ENCODE measurements at regions not wholly inside any gene's neighbourhood (a gene's known extent, or its start where the extent isn't known, plus 50 kb on each side); places are given as distances from the start of the nearest gene placed in this dataset.

DNA sequence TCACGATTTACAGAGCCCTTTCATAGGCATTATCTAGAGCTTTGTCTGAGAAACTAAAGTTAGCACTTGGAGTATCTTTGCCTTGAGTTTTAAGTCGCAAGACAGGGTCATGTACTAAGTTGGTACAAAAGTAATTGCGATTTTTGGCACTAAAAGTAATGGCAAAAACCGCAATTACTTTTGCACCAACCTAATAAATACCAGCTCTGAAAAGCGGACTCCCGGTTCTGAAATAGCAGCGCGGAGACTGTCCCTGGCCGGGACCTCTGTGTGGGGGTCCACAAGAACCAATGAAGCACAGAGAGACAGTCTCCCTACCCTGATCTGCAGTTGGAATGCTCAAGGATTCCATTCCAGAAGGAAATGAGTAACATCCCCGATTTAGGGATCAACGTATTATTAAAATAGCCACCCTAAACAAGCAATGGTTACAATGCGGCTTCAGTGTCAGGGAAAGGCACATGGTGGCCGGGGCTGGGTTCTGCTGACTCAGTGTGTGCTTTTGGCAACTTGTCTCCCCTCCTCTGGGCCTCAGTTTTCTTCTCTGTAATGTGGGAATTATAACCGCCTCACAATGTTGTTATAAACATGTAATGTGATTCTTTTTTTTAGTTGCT is 150.3 kb upstream of the MCTP2 start:
- no peak for TF ChIP-seq ZNF274 (IDR thresholded peaks at IDR 0.05; ENCODE audit: low read depth, low read length)
- no peak overlapping the region for H3K4me3 ChIP-seq (ENCODE audit: low read length)

DNA sequence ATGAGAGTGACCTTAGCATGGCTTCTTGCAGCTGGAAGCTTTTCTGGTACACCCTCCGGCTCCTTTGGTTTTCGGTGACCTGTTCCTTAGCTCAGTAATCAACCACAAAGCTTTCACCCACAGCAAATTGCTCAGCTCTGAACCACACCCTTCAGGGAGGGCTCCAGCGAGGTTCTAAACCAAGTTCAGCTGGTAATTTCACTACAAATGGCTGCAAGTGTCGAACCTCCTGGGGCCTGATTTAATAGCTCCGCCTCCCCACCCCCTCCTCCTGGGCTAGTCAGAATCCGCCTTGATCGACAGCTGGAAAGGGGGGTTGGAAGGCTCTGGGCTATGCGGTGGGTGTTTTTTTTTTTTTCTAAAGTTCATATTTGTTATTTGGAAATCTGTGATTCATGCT is 150.9 kb upstream of the MCTP2 start:
- H3K4me3 ChIP-seq (ENCODE audit: low read length) = no peak overlapping the region

DNA sequence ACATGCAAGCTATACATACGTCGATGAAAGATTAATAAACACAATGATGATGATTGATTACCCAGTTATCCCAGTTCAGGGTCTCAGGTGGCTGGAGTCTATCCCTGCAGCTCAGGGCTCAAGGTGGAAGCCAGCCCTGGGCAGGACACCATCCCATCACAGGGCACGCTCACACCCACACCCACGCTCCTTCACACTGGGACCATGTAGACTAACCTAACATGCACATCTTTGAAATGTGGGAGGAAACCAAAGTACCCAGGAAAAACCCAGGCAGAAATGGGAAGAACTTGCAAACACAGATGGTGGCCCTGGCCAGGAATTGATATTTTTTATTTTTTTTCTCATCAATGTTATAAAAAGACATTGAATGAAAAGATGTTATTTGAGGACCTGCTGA is 151.4 kb upstream of the MCTP2 start:
- no peak overlapping the region for H3K4me3 ChIP-seq (ENCODE audit: low read length)
- TF ChIP-seq ZNF274 (IDR thresholded peaks at IDR 0.05; ENCODE audit: low read depth, low read length) = no peak

More for the DNA sequence above, 150.9 kb upstream of the MCTP2 start:
- TF ChIP-seq ZNF274 (IDR thresholded peaks at IDR 0.05; ENCODE audit: low read depth, low read length) = no peak

DNA sequence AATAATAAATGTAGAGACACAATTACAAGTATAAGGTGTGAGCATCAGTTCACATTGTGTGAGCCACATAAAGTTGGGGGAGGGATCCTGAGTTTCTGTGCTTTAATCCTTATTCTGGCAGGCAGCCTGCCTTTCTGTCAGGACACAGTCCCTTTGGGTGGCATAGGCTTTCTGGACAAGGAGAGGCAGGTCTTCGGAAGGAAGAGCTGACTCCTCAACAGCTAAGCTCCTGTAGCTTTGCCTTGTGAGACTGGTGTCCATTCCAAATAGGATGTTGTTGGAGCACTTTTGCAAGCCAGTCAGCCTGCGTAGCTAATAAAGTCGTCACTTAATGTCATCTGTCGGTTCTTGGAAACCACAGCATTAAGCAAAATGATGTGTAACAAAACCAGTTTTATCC is 151.9 kb upstream of the MCTP2 start:
- TF ChIP-seq ZNF274 (IDR thresholded peaks at IDR 0.05; ENCODE audit: low read depth, low read length) = no peak
- H3K4me3 ChIP-seq (ENCODE audit: low read length) = no peak overlapping the region

DNA sequence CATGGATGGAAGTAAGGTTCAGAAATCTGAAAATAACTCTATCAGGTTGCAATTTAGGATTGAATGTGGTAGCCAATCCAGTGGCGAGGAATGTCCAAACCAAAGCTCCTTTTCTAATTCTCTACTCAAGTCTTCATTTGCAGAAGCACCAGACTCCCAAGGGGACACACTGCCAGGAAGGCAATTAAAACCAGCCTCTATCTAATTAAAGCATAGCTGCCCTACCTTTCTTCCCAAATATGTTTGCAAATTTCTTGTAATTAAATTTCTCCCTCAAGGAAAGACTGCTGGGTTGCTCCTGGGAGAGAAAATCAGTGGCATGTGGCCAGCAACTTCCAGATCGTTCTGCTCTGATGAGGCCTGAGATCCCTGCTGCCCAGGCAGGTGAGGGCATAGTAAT is 153.4 kb upstream of the MCTP2 start:
- H3K4me3 ChIP-seq (ENCODE audit: low read length) = no peak overlapping the region
- no peak for TF ChIP-seq ZNF274 (IDR thresholded peaks at IDR 0.05; ENCODE audit: low read depth, low read length)

DNA sequence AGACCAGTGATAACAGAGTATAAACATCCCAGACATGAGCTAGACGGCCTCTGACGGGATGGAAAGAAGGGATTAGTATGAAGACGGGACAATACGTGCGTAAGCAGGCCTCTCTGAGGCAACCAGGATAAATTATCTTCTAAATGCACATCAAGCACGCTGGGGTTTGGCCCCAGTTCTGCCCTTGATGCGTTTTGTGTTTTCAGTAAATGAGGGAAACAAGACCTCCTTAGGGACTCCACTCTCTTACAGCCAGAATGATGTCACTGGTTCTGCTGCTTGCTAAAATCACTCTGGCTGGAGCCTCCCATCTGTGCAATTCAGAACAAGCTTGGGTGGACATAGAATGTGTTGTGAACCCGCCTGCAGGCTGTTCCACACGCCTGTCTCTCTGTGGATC is 156.0 kb upstream of the MCTP2 start:
- no peak overlapping the region for H3K4me3 ChIP-seq (ENCODE audit: low read length)
- TF ChIP-seq ZNF274 (IDR thresholded peaks at IDR 0.05; ENCODE audit: low read depth, low read length) = no peak

DNA sequence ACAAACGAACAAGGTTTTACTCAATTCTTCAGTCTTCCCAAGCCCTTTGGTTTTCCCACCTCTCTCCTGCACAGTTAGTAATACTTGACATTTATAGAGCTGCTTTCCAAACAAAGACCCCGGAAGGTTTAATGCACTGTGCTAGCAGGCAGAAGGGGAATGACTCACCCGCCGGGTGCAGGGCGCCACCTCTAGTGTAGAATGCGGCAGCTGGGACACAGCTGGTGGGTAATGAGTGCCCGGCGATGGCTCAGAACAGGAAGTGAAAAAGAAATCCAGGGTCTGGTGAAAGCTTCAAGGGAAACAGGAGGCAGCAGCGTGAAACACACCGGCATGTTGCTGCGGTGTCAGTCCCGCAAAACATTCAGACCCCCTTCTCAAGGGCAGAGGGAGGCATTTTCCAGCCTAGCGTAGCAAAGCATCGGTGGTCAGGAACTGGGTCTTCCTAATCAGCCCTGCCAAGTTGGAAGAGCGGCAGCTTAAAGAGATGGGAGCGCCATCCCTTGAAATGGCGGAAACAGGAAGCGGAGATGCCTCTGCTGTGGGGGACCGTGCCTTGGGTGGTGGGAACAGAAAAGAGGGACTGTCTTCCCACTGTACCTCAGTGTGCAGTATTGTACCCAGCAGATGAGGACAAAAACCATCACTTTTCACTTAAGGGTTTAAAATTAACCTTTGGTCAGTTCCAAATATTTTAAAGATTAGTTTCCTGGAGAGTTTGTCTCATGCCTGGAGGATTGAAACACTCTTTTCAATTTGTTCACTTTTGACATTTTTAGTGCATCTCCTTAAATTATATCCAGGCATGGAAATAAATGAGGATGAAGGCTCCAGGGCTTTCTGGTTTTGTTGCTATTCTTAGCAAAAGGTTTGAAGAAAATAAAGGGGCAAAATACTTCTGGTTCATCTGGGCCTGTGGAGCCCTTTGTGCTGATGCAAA is 160.7 kb upstream of the MCTP2 start:
- H3K4me3 ChIP-seq (ENCODE audit: low read length) = no peak overlapping the region
- TF ChIP-seq ZNF274 (IDR thresholded peaks at IDR 0.05; ENCODE audit: low read depth, low read length) = no peak

DNA sequence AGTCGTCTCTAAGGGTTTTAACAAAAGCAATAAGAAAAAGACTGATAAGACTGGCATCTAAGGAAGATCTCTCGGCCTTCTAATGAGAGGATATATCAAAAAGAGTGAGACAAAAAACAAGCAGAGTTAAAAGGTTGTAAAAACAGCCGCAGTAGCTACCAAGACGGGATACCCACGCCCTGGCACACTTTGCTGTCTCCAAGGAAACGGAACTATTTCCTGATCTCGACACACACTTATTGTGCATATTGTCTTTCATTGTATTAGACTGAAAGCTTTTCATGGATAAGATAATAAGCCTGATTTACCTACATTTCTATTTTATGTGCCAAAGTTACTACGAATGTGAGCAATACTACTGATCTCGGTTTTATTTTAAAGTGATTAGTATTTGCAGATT is 161.5 kb upstream of the MCTP2 start:
- no peak for TF ChIP-seq ZNF274 (IDR thresholded peaks at IDR 0.05; ENCODE audit: low read depth, low read length)
- no peak overlapping the region for H3K4me3 ChIP-seq (ENCODE audit: low read length)

DNA sequence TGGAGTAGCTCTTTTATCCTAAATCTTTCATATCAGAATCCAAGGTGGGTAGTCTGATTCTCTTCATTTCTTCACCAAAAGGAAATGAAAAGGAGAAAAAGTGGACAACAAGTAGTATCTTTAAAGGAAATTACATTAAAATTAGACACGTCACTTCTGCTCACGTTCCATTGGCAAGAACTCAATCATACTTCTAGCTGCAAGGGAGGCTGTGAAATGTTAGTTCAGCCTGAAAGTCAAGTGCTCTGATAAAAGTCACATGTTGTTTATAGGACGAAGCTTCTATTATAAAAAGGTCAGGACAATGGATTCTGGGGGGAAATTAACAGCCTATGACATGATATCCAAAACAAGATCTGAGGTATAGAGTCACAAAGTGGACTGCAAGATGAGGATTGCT is 164.6 kb upstream of the MCTP2 start:
- no peak overlapping the region for H3K4me3 ChIP-seq (ENCODE audit: low read length)
- TF ChIP-seq ZNF274 (IDR thresholded peaks at IDR 0.05; ENCODE audit: low read depth, low read length) = no peak

DNA sequence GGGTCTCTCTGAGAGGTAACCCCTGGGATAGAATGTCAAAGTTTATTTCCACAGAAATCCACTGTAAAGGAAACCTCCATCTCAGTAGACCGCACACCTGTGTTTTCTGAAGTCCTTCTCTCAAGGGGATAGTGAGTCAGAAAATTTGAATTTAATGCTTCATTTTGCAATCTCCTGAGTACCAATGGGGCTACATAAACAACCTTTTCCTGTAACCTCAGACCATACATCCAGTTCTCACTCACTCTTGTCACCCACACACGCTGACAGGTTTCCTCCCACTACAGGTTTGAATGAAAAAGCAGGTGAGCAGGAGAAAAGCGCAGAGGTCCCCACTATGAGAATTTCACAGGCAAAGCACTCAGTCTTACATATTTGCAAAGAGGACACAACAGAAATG is 165.3 kb upstream of the MCTP2 start:
- no peak overlapping the region for H3K4me3 ChIP-seq (ENCODE audit: low read length)
- no peak for TF ChIP-seq ZNF274 (IDR thresholded peaks at IDR 0.05; ENCODE audit: low read depth, low read length)

DNA sequence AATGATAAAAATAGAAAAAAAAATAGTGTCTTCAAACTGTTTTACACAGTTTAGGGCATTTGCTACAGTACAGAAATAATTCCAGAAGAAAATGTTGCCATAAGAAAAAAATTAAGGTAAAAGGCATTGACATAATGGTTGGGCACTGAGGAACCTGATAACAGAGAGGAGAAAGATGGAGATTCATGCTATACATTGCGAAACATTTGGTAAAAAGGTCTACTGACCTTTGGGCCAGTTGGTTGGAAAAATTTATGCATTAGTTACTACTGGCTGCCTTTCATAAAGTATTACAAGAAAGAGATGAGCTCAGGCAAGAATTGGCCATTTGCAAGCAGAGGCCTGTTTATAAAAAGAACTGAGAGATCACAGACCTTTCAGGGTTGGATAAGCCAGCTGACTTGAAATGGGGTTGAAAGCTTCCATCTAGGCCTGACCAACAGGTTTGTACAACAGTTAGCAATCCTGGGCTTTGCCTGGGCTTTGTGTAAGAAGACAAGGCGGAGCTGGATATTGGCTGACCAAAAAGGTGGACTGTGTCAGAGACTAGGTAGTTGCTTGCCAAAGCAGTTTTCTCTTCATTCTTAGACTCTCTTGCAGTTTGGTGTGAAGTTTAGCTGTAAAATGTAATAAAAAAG is 166.6 kb upstream of the MCTP2 start:
- H3K4me3 ChIP-seq (ENCODE audit: low read length) = no peak overlapping the region
- no peak for TF ChIP-seq ZNF274 (IDR thresholded peaks at IDR 0.05; ENCODE audit: low read depth, low read length)

DNA sequence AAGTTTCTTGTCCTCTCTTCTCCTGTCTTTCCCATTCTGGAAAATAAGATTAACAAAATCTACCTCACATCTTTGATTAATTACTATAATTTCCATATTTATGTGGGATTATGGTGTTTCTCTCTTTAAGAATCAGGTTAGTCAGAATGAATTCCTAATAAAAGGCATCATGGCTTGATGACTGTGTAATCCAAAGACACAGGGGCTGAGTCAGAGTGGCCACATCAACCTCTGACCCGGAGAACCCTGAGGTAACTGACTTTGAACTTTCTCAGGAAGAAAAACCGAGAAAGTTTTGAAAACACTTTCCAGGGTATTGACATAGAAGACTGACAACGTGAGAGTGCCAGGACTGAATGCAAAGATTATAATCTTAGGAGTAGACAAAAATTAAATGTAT is 170.3 kb upstream of the MCTP2 start:
- H3K4me3 ChIP-seq (ENCODE audit: low read length) = no peak overlapping the region
- no peak for TF ChIP-seq ZNF274 (IDR thresholded peaks at IDR 0.05; ENCODE audit: low read depth, low read length)

DNA sequence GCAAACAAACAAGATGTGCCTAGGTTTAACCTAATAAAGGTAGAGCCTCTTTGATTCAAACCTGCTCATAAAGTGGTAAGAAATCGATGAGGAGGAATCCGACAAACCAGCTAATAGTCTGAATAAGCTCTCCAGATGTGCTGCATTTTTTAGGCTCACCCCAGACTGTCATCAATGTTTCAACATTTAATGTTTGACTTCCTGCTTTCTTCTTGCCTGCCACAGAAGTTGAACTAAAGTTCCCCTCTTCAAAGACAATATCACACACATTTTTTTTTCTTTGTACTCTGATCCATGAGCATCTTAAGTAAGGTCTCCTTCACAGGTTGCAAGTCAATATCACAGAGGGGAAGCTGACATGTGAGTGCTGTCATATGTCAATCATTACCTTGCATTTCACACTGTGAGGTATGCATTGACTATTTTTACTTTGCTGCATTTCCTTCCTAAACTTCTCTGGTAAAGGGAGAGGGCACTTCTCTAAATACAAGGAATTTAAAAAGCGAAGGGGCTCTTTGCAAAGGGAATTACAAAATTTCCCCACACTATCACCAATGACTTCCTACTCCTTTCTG is 172.3 kb upstream of the MCTP2 start:
- H3K4me3 ChIP-seq (ENCODE audit: low read length) = no peak overlapping the region
- TF ChIP-seq ZNF274 (IDR thresholded peaks at IDR 0.05; ENCODE audit: low read depth, low read length) = no peak

DNA sequence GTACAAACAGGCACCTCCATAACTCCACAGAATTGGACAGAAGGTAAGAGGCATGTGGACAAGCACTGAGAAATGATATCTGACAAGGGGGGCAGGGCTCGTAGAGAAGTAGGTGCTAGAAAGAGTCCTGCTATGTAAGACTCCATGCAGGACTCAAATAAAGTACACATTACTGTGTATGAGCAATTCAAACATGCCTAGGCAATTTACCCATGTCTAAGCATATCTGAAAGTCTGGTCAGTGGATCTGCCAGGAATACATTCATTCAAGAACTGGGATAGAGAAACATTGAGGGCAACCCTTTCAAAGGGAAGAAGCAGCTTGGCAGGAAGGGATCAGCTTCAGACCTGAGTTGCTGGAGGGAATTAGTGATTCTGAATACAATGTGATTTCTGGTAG is 174.1 kb upstream of the MCTP2 start:
- TF ChIP-seq ZNF274 (IDR thresholded peaks at IDR 0.05; ENCODE audit: low read depth, low read length) = no peak
- H3K4me3 ChIP-seq (ENCODE audit: low read length) = no peak overlapping the region

All from GM08714 (cell line).